GM18951 (cell line): ENCODE measurements at regions not wholly inside any gene's neighbourhood (a gene's known extent, or its start where the extent isn't known, plus 50 kb on each side); places are given as distances from the start of the nearest gene placed in this dataset.

Experiments used
- POLR2A ChIP-seq: IDR thresholded peaks from 4 replicates; pipeline ENCODE4 v1.6.1; 2011; ENCODE audit warnings: mild to moderate bottlenecking; ENCODE audit not compliant: insufficient read length, insufficient read depth; ENCODE audit errors: extremely low read depth
- in situ Hi-C: fragments of 300-500 bp; cut with MboI; formaldehyde crosslinking; loops from one replicate; pipeline ENCODE4 v1.12.0; 2022; ENCODE audit warnings: low sequenced_read_pairs, mixed read lengths, inconsistent platforms; ENCODE audit not compliant: unreplicated experiment

GRCh38 chr6:6892744-6893583, 214.8 kb upstream of the RREB1 start:
- TF ChIP-seq POLR2A, result no peak
- in situ Hi-C loops, result no loop called here

DNA sequence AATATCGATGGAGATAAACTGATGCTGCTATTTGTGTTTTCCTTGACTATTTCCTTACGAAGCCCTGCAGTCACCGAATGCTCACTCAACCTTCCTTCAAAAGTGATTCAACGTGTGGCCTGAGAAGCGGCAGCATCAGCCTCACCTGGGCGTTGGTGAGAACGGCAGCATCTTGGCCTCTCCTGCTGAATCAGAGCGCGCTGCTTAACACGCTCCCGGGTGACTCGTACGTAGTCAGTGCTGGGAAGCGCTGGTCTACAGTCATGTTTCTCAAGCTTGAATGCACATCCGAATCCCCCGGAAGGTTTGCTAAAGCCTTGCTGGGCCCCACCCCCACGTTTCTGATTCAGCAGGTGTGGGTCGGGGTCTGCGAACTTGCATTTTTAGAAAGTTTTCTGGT, 214.1 kb upstream of the RREB1 start:
- no peak for TF ChIP-seq POLR2A
- in situ Hi-C loops, result no loop called here

DNA sequence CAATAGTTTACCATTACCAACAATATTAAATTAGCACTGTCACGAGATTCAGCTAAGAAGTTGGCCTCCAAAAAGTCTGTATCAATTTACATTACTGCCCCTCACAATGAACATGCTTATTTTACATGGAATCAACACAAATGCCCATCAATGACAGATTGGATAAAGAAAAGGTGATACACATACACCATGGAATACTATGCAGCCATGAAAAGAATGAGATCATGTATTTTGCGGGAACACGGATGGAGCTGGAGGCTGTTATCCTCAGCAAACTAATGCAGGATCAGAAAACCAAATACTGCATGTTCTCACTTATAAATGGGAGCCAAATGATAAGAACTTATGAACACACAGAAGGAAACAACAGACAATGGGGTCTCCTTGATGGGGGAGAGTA, 211.8 kb upstream of the RREB1 start:
- in situ Hi-C loops, result no loop called here
- TF ChIP-seq POLR2A, result no peak

GRCh38 chr6:6897140-6897539, 210.6 kb upstream of the RREB1 start:
- in situ Hi-C loops, result no loop called here
- no peak for TF ChIP-seq POLR2A

DNA sequence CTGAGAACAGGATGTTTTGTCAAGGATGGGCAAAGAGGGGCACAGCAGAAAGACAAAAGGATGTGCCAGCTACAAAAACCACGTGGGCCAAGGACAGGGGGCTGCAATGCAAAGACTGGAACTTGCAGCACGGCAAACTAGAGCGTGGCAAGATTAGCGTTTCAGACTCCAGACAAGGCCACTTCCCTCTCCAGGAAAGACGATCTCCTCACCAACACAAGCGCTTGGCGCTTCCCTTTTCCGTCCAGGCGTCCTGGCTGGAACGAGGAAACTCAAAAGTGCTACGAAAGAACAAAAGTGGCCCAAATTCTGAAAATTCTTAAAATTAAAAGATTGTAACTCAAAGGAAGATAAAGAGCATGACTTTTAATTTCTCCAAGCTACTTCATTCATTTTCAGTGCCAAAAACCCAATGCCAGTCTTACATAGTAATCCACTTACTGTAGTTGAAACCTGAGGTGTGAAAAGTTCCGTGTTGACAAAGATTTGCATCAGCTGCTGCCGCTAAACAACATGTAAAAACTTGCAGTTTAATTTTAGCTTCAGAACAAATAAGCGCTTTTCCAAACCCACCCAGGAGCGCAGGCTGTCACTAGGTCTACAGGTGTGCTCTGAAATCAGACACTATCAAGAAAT, 207.1 kb upstream of the RREB1 start:
- in situ Hi-C loops, result no loop called here
- TF ChIP-seq POLR2A, result no peak

- in situ Hi-C loops, result no loop called here
- no peak for TF ChIP-seq POLR2A
These were observed 206.5 kb upstream of the RREB1 start for GRCh38 chr6:6901205-6901719.

GRCh38 chr6:6901945-6902344, 205.8 kb upstream of the RREB1 start:
- in situ Hi-C loops, result no loop called here
- TF ChIP-seq POLR2A, result no peak

GRCh38 chr6:6905961-6906518, 201.7 kb upstream of the RREB1 start:
- TF ChIP-seq POLR2A, result no peak
- in situ Hi-C loops, result no loop called here

GRCh38 chr6:6906570-6907213, 201.1 kb upstream of the RREB1 start:
- in situ Hi-C loops, result no loop called here

GRCh38 chr6:6907286-6907685, 200.5 kb upstream of the RREB1 start:
- in situ Hi-C loops, result no loop called here

More at GRCh38 chr6:6906570-6907213, 201.1 kb upstream of the RREB1 start:
- no peak for TF ChIP-seq POLR2A

DNA sequence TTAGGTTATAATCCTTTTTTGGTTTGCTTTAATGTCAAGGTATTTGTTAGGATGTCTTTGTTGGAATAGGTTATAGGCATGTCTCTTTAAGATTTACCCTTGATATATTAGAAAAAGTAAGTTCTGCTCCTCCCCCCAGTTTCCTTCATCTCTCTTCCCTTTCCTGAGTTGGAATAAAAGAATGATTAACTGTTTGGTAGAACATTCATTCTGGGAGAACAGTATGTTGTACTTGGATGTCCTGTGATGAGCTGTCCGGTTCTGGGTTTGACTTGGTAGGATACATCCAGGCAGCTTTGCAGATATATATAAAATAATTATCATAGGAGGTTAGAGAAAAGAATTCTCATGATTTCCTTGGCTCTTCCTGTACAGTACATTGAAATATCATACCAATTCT, 199.6 kb upstream of the RREB1 start:
- no peak for TF ChIP-seq POLR2A
- in situ Hi-C loops, result no loop called here

More at GRCh38 chr6:6907286-6907685, 200.5 kb upstream of the RREB1 start:
- TF ChIP-seq POLR2A, result no peak

DNA sequence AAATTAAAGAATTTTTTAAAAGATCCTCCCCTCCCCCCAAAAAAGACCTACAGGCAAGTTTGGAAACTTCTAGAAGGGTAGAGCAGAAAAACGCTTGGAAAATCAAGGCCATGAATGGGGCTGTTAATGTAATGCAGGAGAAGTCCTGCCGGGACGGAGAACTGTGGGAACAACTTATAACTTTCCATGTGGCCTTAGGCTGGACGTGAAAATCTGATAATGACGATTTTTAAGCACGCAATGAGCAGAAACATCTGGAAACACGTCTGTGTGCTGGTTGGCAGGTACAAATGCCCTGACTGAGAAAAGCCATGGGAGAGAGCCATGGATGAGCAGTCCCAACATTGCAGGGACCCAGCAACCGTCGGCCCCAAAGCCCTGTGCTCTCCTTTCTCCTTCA, 198.7 kb upstream of the RREB1 start:
- in situ Hi-C loops, result no loop called here

GRCh38 chr6:6910734-6911295, 196.9 kb upstream of the RREB1 start:
- in situ Hi-C loops, result no loop called here
- no peak for TF ChIP-seq POLR2A

More for the DNA sequence above, 198.7 kb upstream of the RREB1 start:
- TF ChIP-seq POLR2A, result no peak
